ENCODE measurements at regions not wholly inside any gene's neighbourhood (a gene's known extent, or its start where the extent isn't known, plus 50 kb on each side); places are given as distances from the start of the nearest gene placed in this dataset.
"Not testable (repeated sequence)": the region's sequence is repeated elsewhere in the genome, so short reads cannot be mapped to it uniquely, and the experiment has no call there.

DNA sequence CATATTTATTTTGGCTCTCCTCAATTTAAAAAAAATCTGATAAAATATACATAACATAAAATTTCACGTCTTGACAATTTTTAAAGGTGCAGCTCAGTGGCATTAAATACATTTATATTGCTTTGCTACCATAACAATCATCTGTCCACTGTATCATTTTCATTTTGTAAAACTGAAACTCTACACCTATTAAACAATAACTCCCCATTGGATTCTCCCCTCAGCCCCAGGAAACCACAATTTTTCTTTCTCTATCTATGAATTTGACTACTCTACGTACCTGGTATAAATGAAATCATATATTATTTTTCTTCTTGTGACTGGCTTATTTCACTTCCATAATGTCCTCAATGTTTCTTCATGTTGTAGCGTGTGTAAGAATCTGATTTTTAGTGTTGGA is 563.5 kb downstream of the PRR16 start:
- 71 to 88% methylated on average over 1 of the region's 3 CpGs for WGBS, 2 experiments (ENCODE audit: insufficient coverage in 2 of 2)
- Histone ChIP-seq H3K9me3 (ENCODE audit: control insufficient read depth, low read length) (no peaks in the 10 kb centered on the region), H3K4me1 (ENCODE audit: control insufficient read depth, insufficient read depth, low read length, poor library complexity, severe bottlenecking) (no peaks in the 10 kb centered on the region), H3K36me3 (ENCODE audit: control insufficient read depth, insufficient read depth, low read length) (no peaks in the 10 kb centered on the region), H3K4me3 (ENCODE audit: extremely low read depth, insufficient read depth, low read length, poor library complexity, severe bottlenecking) (no peak overlapping the region), H3K27ac (ENCODE audit: low read depth, low read length, severe bottlenecking) (no peak overlapping the region)

DNA sequence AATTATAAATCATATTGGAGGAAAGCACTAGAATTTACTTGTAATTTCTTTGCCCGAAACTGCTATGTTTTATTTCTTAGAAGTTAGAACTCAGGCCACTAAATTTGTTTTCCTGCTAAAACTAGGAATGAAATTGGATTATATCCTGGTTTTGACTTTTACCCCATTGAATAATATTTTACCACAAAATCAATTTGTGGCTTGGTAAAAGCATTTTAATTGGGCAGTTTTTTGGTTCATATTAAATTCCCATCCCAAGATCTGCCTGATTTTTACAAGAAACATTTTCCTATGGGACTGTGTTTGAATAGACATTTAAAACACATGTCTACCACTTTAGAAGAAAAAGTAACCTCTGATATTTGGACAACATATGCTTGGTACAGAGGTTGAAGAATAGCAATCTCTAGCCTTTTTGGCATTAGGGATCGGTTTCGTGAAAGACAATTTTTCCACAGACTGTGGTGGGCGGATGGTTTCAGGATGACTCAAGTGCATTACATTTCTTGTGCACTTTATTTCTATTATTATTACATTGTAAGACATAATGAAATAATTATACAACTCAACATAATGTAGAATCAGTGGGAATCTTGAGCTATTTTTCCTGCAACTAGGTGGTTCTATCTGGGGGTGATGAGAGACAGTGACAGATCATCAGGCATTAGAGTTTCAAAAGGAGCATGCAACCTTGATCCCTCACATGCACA is 565.6 kb downstream of the PRR16 start:
- WGBS, 2 experiments (ENCODE audit: insufficient coverage in 2 of 2) = 93% methylated on average over 2 of the region's 4 CpGs; no CpG with 5 or more reads in 1 of the 2 experiments
- Histone ChIP-seq H3K4me3 (ENCODE audit: extremely low read depth, insufficient read depth, low read length, poor library complexity, severe bottlenecking) (no peak overlapping the region), H3K9me3 (ENCODE audit: control insufficient read depth, low read length) (no peaks in the 10 kb centered on the region), H3K4me1 (ENCODE audit: control insufficient read depth, insufficient read depth, low read length, poor library complexity, severe bottlenecking) (no peaks in the 10 kb centered on the region), H3K36me3 (ENCODE audit: control insufficient read depth, insufficient read depth, low read length) (no peaks in the 10 kb centered on the region), H3K27ac (ENCODE audit: low read depth, low read length, severe bottlenecking) (no peak overlapping the region)

DNA sequence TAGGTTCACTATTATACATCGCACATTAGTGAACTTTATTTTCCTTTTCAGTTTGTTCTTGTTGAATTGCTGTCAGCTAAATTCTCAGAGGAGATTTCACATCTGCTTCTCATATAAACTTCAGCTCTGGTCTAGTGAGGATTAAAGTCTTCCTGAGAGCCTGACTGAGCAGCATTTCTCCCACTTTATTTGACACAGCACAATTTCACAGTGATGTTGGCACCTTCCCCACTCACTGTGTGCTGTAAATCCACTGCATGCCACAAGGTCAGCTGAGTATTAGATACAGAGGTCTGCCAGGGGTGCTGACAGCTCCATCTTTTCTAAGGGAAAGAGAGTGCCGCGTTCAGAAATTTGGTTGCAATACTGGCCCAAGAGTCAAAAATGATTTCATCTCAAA is 567.4 kb downstream of the PRR16 start:
- no peaks in the 10 kb centered on the region for H3K9me3 ChIP-seq (ENCODE audit: control insufficient read depth, low read length)
- no peak overlapping the region for H3K4me3 ChIP-seq (ENCODE audit: extremely low read depth, insufficient read depth, low read length, poor library complexity, severe bottlenecking)
- H3K27ac ChIP-seq (ENCODE audit: low read depth, low read length, severe bottlenecking) = no peak overlapping the region
- H3K4me1 ChIP-seq (ENCODE audit: control insufficient read depth, insufficient read depth, low read length, poor library complexity, severe bottlenecking) = no peaks in the 10 kb centered on the region
- WGBS, 2 experiments (ENCODE audit: insufficient coverage in 2 of 2) = 100% methylated on average over 1 to 2 of the region's 3 CpGs
- no peaks in the 10 kb centered on the region for H3K36me3 ChIP-seq (ENCODE audit: control insufficient read depth, insufficient read depth, low read length)

DNA sequence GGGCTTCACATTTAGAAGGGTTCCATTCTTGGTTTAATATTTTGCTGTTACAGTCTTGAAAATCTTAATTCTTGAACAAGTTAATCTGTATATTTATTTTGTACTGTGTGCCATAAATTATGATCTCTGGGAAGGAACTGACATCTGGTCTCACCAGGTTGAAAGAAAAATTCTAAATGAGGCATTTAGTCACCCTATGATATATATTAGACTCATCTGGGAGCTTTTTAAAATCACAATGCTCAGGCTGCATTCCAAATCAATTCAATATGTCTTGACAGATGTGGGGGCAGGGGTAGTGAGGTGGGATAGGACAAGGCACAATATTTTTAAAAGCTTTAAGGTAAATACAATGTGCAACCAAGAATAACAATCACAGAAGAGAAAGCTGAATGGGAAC is 569.2 kb downstream of the PRR16 start:
- no peak overlapping the region for H3K27ac ChIP-seq (ENCODE audit: low read depth, low read length, severe bottlenecking)
- no peaks in the 10 kb centered on the region for H3K36me3 ChIP-seq (ENCODE audit: control insufficient read depth, insufficient read depth, low read length)
- H3K9me3 ChIP-seq (ENCODE audit: control insufficient read depth, low read length) = no peaks in the 10 kb centered on the region
- no peak overlapping the region for H3K4me3 ChIP-seq (ENCODE audit: extremely low read depth, insufficient read depth, low read length, poor library complexity, severe bottlenecking)
- H3K4me1 ChIP-seq (ENCODE audit: control insufficient read depth, insufficient read depth, low read length, poor library complexity, severe bottlenecking) = no peaks in the 10 kb centered on the region

DNA sequence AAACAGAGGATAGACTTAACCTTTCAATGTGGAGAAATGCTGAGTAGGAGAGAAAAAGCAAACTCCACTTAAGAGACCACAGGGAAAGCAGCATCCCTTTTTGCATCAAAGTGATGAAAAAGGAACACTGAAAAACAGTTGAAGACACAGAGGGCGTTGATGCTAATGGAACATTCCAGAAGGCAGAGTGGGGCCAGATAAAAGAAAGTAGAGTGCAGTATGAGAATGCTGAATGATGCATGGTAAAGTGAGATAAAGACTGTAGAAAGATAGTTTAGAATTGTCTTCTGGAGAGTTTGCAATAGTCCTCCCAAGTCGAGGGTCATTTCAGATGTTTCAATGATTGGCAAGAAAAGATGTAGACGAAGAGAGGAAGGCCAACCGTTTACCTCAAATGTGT is 574.3 kb downstream of the PRR16 start:
- 75 to 100% methylated on average over 1 to 3 of the region's 4 CpGs for WGBS, 2 experiments (ENCODE audit: insufficient coverage in 2 of 2)
- Histone ChIP-seq H3K27ac (ENCODE audit: low read depth, low read length, severe bottlenecking) (no peak overlapping the region), H3K36me3 (ENCODE audit: control insufficient read depth, insufficient read depth, low read length) (no peaks in the 10 kb centered on the region), H3K4me1 (ENCODE audit: control insufficient read depth, insufficient read depth, low read length, poor library complexity, severe bottlenecking) (no peaks in the 10 kb centered on the region), H3K9me3 (ENCODE audit: control insufficient read depth, low read length) (no peaks in the 10 kb centered on the region), H3K4me3 (ENCODE audit: extremely low read depth, insufficient read depth, low read length, poor library complexity, severe bottlenecking) (no peak overlapping the region)

DNA sequence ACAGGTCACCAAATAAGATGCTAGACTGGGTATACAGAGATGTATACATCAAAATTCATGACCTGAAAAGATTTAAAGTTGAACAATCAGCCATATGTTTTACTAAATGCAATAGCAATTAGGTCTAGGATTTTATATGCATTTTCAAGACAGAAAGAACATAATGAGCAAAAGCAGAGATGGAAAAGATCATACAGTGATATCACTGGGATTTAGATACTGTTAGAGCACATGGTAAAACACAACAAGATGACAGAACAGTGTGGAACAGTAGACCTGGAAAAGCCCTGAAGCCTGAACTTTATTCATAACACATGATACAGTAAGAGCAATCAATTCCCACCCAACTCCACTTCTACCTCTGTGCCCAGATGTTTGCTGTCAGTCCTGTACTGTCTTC is 585.9 kb downstream of the PRR16 start:
- Histone ChIP-seq H3K9me3 (ENCODE audit: control insufficient read depth, low read length) (no peaks in the 10 kb centered on the region), H3K4me1 (ENCODE audit: control insufficient read depth, insufficient read depth, low read length, poor library complexity, severe bottlenecking) (no peaks in the 10 kb centered on the region), H3K36me3 (ENCODE audit: control insufficient read depth, insufficient read depth, low read length) (no peaks in the 10 kb centered on the region), H3K4me3 (ENCODE audit: extremely low read depth, insufficient read depth, low read length, poor library complexity, severe bottlenecking) (no peak overlapping the region), H3K27ac (ENCODE audit: low read depth, low read length, severe bottlenecking) (no peak overlapping the region)

DNA sequence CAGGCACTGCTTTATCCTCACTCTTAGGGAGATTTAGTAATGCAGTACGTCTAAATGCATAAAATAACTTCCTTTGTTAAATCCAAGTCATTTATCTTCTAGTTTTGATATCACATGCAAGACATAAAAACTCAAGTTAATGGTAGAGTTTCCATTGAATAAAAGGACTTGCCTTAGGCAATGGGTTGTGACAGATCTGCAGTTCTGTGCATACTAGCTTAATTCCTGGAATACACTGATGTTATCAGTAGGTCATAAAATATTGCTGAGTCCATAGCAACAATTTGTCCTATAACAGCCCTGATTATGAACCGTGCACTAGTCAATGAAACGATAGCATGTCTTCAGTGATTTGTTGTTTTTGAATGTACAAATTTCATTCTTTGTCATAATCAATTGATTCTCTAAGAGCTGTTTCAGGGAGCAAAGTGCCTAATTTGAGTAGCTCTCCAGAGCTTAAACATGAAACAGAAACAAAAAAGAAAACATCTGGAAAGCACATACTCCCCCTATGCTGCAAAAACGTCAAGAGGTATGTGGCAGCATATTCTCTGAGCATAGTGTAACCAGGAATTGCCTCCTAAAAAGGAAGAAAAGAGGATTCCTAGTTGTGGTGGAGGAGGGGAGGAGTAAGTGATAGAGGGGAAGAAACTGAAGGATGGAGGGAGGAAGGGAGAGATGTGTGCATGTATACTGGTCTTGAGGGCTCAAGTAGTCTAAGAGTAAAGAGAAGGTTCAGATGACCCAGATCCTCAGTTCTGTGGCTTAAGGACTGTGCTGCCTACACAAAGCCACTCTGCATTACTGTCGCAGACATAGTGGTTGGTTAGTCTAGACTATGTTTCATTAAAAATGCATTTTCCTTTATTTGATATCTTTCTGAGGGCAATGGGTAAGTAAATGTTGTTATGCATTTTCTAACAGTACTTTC is 589.2 kb downstream of the PRR16 start:
- WGBS, 2 experiments (ENCODE audit: insufficient coverage in 2 of 2) = 100% methylated on average over 1 of the region's 5 CpGs; no CpG with 5 or more reads in 1 of the 2 experiments
- Histone ChIP-seq H3K27ac (ENCODE audit: low read depth, low read length, severe bottlenecking) (no peak overlapping the region), H3K4me1 (ENCODE audit: control insufficient read depth, insufficient read depth, low read length, poor library complexity, severe bottlenecking) (no peaks in the 10 kb centered on the region), H3K36me3 (ENCODE audit: control insufficient read depth, insufficient read depth, low read length) (no peaks in the 10 kb centered on the region), H3K4me3 (ENCODE audit: extremely low read depth, insufficient read depth, low read length, poor library complexity, severe bottlenecking) (no peak overlapping the region), H3K9me3 (ENCODE audit: control insufficient read depth, low read length) (no peaks in the 10 kb centered on the region)

DNA sequence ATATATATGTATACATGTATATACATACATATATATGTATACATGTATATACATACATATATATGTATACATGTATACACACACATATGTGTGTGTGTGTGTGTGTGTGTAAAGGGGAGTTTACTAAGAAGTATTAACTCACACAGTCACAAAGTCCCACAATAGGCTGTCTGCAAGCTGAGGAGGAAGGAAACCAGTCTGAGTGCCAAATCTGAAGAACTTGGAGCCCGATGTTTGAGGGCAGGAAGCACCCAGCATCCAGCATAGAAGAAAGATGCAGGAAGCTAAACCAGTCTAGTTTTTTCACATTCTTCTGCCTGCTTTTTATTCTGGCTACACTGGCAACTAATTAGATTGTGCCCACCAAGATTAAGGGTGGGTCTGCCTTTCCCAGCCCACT is 591.5 kb downstream of the PRR16 start:
- Histone ChIP-seq H3K4me3 (ENCODE audit: extremely low read depth, insufficient read depth, low read length, poor library complexity, severe bottlenecking) (no peak overlapping the region), H3K4me1 (ENCODE audit: control insufficient read depth, insufficient read depth, low read length, poor library complexity, severe bottlenecking) (no peaks in the 10 kb centered on the region), H3K36me3 (ENCODE audit: control insufficient read depth, insufficient read depth, low read length) (no peaks in the 10 kb centered on the region), H3K9me3 (ENCODE audit: control insufficient read depth, low read length) (no peaks in the 10 kb centered on the region), H3K27ac (ENCODE audit: low read depth, low read length, severe bottlenecking) (no peak overlapping the region)
- 100% methylated on average over 1 of the region's 1 CpG; no CpG with 5 or more reads in 1 of the 2 experiments for WGBS, 2 experiments (ENCODE audit: insufficient coverage in 2 of 2)

DNA sequence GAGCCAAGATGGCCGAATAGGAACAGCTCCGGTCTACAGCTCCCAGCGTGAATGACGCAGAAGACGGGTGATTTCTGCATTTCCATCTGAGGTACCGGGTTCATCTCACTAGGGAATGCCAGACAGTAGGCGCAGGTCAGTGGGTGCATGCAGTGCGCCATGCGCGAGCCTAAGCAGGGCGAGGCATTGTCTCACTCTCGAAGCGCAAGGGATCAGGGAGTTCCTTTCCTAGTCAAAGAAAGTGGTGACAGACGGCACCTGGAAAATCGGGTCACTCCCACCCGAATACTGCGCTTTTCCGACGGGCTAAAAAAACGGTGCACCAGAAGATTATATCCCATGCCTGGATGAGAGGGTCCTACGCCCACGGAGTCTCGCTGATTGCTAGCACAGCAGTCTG is 600.1 kb downstream of the PRR16 start:
- WGBS, 2 experiments (ENCODE audit: insufficient coverage in 2 of 2) = 92 to 94% methylated on average over 12 to 23 of the region's 23 CpGs
- H3K9me3 ChIP-seq (ENCODE audit: control insufficient read depth, low read length); H3K27ac ChIP-seq (ENCODE audit: low read depth, low read length, severe bottlenecking); H3K4me3 ChIP-seq (ENCODE audit: extremely low read depth, insufficient read depth, low read length, poor library complexity, severe bottlenecking); H3K36me3 ChIP-seq (ENCODE audit: control insufficient read depth, insufficient read depth, low read length); H3K4me1 ChIP-seq (ENCODE audit: control insufficient read depth, insufficient read depth, low read length, poor library complexity, severe bottlenecking): not testable (repeated sequence)

DNA sequence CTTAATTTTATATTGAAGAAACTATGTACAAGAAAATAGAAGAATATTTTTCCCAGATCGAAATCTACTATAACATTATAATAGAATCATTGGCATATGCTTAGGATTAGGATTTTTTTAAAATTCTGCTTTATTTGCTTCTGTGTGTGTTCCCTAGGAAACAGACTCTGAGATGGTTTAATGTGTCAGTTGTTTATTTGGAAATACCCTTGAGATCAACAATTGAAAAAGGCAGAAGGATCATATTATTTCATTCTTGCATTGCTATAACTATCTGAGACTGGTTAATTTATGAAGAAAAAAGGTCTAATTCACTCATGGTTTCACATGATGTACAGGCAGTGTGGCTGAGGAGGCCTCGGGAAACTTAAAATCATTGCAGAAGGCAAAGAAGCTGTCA is 622.6 kb downstream of the PRR16 start:
- H3K36me3 ChIP-seq (ENCODE audit: control insufficient read depth, insufficient read depth, low read length) = no peaks in the 10 kb centered on the region
- no peaks in the 10 kb centered on the region for H3K4me1 ChIP-seq (ENCODE audit: control insufficient read depth, insufficient read depth, low read length, poor library complexity, severe bottlenecking)
- WGBS, 2 experiments (ENCODE audit: insufficient coverage in 2 of 2) = 90 to 100% methylated on average over 1 of the region's 2 CpGs
- H3K9me3 ChIP-seq (ENCODE audit: control insufficient read depth, low read length) = peaks cover 3% of the 10 kb centered on the region
- H3K4me3 ChIP-seq (ENCODE audit: extremely low read depth, insufficient read depth, low read length, poor library complexity, severe bottlenecking) = no peak overlapping the region
- no peak overlapping the region for H3K27ac ChIP-seq (ENCODE audit: low read depth, low read length, severe bottlenecking)

DNA sequence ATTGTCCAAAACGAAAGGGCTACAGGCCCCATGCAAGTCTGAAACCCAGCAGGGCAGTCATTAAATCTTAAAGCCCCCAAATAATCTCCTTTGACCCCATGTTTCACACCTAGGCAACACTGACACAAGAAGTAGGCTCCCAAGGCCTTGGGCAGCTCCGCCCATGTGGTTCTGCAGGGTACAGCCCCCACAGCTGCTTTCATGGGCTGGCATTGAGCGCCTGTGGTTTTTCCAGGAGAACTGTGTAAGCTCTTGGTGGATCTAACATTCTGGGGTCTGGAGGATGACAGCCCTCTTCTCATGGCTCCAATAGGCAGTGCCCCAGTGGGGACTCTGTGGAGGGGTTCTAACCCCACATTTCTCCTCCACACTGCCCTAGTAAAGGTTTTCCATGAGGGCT is 623.5 kb downstream of the PRR16 start:
- WGBS, 2 experiments (ENCODE audit: insufficient coverage in 2 of 2) = 95 to 100% methylated on average over 1 to 3 of the region's 3 CpGs
- no peak overlapping the region for H3K4me3 ChIP-seq (ENCODE audit: extremely low read depth, insufficient read depth, low read length, poor library complexity, severe bottlenecking)
- no peak overlapping the region for H3K27ac ChIP-seq (ENCODE audit: low read depth, low read length, severe bottlenecking)
- no peaks in the 10 kb centered on the region for H3K36me3 ChIP-seq (ENCODE audit: control insufficient read depth, insufficient read depth, low read length)
- H3K9me3 ChIP-seq (ENCODE audit: control insufficient read depth, low read length) = peaks cover 3% of the 10 kb centered on the region
- H3K4me1 ChIP-seq (ENCODE audit: control insufficient read depth, insufficient read depth, low read length, poor library complexity, severe bottlenecking) = no peaks in the 10 kb centered on the region
